Right lobe of liver (tissue), 4 donors: ENCODE measurements at regions not wholly inside any gene's neighbourhood (a gene's known extent, or its start where the extent isn't known, plus 50 kb on each side); places are given as distances from the start of the nearest gene placed in this dataset.

Experiments used
- POLR2A ChIP-seq: fragments of 450-650 bp; IDR thresholded peaks from one replicate; pipeline ENCODE4 v1.6.1; 2017; ENCODE audit warnings: antibody characterized with exemption, mild to moderate bottlenecking
- TF ChIP-seq, protein P1 (sequence below), 4 donors: fragments of 200-600 bp in 3 of 4; fragments of 450-650 bp in 1 of 4; IDR thresholded peaks; one replicate each; pipeline versions ENCODE4 v1.5.1 to v1.8.0; 2016 to 2022; ENCODE audit warnings: antibody characterized with exemption in 4 of 4, mild to moderate bottlenecking in 2 of 4
- donor health status: DM: no; HTN: no; CAD: no.
- donor health status: DM: no; HTN: no; CAD: no.
- donor health status: DM: no; HTN: yes; CAD: no.

DNA sequence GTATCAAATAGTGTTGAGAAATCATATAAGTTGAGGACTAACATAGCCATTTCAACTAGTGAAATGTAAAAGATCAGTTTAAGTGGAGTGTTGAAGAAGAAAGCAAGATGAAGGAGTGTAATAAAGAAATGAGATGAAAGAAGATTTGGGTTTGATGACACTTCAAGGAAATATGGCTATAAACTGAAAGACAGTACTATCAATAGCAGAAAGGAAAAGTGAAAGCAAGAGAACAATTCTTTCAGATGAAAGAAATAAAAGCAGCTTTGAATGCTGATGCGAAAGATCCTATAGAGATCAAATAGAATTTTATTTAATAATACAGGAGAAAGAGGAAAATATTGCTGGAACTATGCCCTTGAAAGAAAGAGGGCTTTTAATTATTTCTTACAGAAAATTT is 92.8 kb upstream of the PRSS16 start:
- TF ChIP-seq, protein P1, sequence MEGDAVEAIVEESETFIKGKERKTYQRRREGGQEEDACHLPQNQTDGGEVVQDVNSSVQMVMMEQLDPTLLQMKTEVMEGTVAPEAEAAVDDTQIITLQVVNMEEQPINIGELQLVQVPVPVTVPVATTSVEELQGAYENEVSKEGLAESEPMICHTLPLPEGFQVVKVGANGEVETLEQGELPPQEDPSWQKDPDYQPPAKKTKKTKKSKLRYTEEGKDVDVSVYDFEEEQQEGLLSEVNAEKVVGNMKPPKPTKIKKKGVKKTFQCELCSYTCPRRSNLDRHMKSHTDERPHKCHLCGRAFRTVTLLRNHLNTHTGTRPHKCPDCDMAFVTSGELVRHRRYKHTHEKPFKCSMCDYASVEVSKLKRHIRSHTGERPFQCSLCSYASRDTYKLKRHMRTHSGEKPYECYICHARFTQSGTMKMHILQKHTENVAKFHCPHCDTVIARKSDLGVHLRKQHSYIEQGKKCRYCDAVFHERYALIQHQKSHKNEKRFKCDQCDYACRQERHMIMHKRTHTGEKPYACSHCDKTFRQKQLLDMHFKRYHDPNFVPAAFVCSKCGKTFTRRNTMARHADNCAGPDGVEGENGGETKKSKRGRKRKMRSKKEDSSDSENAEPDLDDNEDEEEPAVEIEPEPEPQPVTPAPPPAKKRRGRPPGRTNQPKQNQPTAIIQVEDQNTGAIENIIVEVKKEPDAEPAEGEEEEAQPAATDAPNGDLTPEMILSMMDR (IDR thresholded peaks at IDR 0.05) = no peak
- no peak for TF ChIP-seq POLR2A
